SW 1271 (cell line): ENCODE measurements at regions not wholly inside any gene's neighbourhood (a gene's known extent, or its start where the extent isn't known, plus 50 kb on each side); places are given as distances from the start of the nearest gene placed in this dataset.

Experiments
- DNase-seq, 2 experiments: peaks; one replicate each; lab custom pipeline; 2025; lab: John Stamatoyannopoulos, UW

DNA sequence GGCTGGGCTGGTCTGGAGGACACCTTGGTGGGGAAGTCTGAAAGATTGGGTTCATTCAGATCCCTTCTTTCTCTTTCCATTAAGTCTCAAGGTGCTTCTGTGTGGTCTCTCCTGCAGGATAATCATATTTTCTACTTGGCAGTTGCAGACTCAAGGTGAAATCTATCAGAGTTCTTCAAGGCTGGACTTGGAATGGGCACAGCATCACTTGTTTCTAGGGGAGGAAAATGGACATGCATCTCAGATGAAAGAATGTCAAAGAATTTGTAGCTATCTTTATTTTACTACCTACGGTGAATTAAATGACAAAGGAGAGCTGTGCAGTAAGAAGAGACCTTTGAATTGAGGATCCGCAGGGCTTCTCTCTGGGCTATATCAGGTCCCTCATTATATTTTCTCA, 69.8 kb upstream of the PAPPA start:
- no peak for DNase-seq

DNA sequence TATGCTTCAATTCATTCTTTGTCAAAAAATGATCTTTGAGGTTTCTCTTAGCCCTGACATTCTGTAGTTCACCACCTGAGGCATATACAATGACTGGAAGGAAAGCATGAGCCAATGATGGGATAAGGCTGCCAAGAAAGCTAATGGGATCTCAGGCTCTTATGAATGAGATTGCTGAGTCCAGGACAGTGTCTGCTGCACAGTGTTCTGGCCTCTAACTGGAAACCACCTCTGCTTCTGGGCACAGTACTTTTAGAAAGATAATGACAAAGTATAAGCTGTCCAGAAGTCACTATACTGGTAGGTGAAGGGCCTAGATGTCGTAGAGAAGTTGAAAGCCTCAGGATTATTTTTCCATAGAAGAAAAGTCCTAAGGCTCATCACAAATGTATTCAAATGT, 69.1 kb upstream of the PAPPA start:
- no peak for DNase-seq

GRCh38 chr9:116087246-116087645, 66.3 kb upstream of the PAPPA start:
- no peak for DNase-seq

DNA sequence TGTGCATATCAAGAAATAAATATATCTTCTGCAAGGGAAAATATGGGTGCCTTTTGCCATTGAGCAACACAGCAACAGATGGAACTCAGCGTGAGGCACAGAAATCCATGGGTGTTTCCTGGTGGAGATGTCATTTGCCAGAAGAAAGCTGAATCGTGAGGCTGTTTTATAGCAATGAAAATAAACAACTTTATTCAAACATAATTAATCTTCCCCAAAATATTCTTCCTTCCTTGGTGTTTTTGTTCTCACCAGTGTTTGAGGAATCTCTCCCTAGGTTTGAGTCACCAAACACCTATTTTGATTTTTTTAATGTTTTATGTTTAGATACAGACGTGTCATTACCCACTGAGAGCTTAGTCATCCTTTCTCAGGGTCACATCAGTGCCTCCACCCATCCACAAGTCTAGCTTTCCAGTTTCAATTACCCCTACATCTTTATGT, 65.8 kb upstream of the PAPPA start:
- DNase-seq: no peak

DNA sequence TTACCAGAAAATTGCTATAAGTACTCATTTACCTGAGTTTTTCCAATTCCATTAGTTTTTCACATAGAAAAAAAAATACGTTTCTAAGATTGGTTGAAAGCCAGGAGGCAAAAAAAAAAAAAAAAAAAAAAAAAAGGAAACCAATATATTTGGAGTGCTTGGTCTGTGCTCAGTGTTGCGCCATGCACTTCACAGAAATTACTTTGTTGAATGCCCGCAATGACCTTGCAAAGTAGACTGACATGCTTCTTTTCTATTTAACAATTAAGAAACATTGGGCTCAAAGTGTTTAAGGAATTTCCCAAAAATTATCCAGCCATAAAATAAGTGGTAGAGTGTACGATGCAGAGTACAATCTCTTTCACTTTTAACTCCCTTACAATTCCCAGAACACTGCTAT, 65.2 kb upstream of the PAPPA start:
- DNase-seq: no peak

- DNase-seq: no peak
Observed at GRCh38 chr9:116090030-116090770, 63.4 kb upstream of the PAPPA start.

- DNase-seq: no peak
Observed at GRCh38 chr9:116094846-116095245, 58.7 kb upstream of the PAPPA start.

GRCh38 chr9:116095403-116095802, 58.2 kb upstream of the PAPPA start:
- DNase-seq: no peak

GRCh38 chr9:116096046-116096445, 57.5 kb upstream of the PAPPA start:
- DNase-seq: no peak

DNA sequence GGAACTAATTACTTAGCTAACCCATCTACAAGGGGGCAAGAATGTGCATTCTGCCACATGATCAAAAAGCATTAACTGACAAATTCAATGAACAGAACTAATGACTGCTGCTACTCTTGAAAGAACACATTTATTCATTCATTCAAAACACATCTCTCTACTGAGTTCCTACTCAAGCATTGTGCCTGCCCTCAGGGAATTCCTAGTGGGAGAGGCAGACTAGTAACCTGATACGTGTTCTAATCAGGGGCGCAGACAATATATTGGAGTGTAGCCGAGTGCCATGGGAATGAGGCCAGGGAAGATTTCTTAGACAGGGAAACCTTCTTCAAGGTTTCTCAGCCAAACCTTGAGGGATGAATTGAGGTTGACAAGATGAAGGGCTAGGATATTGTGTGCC, 56.7 kb upstream of the PAPPA start:
- DNase-seq: no peak

GRCh38 chr9:116098476-116098875, 55.1 kb upstream of the PAPPA start:
- no peak for DNase-seq

GRCh38 chr9:116099821-116100220, 53.8 kb upstream of the PAPPA start:
- no peak for DNase-seq

- no peak for DNase-seq
Observed at GRCh38 chr9:116100711-116101121, 52.9 kb upstream of the PAPPA start.

- DNase-seq: no peak
Observed at GRCh38 chr9:116101516-116101915, 52.1 kb upstream of the PAPPA start.

DNA sequence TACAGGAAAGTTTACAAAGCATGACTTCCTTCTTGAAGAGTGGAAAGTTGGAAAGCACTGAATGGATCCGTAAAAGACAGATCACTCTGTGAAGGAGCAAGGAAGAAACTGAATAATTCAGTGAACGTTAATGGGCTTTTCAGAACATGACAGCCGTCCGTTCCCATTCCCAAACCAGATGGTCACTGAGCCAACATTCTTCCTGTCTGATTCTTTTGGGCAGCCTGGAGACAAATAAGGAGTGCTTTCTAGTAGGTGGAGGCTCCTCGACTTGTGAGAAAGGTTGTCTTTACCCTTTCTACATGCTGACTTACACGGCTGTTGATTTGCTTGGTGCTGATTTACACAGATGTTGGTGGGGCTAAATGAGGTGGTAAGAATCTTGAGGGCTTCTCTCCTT, 51.0 kb upstream of the PAPPA start:
- DNase-seq: no peak
